H9 (cell line): ENCODE measurements at regions not wholly inside any gene's neighbourhood (a gene's known extent, or its start where the extent isn't known, plus 50 kb on each side); places are given as distances from the start of the nearest gene placed in this dataset.
A peak's percentile ranks its signal among the peaks of the same experiment; 100 is the strongest.

Source experiments
- DNase-seq: peaks from one replicate; pipeline ENCODE4 v3.0.0-alpha.2; 2017
- H2AFZ ChIP-seq: one replicate; pipeline ENCODE4 v1.6.1; 2013; ENCODE audit warnings: mild to moderate bottlenecking, low read length, control low read depth, moderate library complexity
- H2AK5ac ChIP-seq: 2 replicates; pipeline ENCODE4 v1.6.1; 2013; ENCODE audit warnings: low read length, control low read depth, mixed read lengths; ENCODE audit not compliant: insufficient read length
- H2BK120ac ChIP-seq: one replicate; pipeline ENCODE4 v1.6.1; 2013; ENCODE audit warnings: low read depth, mild to moderate bottlenecking, low read length, control low read depth, inconsistent platforms; ENCODE audit not compliant: poor library complexity, severe bottlenecking
- H2BK12ac ChIP-seq: 2 replicates; pipeline ENCODE4 v1.6.1; 2013; ENCODE audit warnings: low read length, control low read depth, mixed read lengths, low read depth; ENCODE audit not compliant: insufficient read length
- H2BK15ac ChIP-seq: 2 replicates; pipeline ENCODE4 v1.6.1; 2013; ENCODE audit warnings: low read depth, low read length, control low read depth
- H2BK20ac ChIP-seq: one replicate; pipeline ENCODE4 v1.6.1; 2013; ENCODE audit warnings: low read depth, mild to moderate bottlenecking, low read length, control low read depth, inconsistent platforms; ENCODE audit not compliant: poor library complexity, severe bottlenecking
- H2BK5ac ChIP-seq: 2 replicates; pipeline ENCODE4 v1.6.1; 2013; ENCODE audit warnings: low read length, control low read depth, mixed read lengths; ENCODE audit not compliant: insufficient read length
- H3K14ac ChIP-seq: 2 replicates; pipeline ENCODE4 v1.6.1; 2013; ENCODE audit warnings: low read length, control low read depth; ENCODE audit not compliant: insufficient read depth
- H3K18ac ChIP-seq: 2 replicates; pipeline ENCODE4 v1.6.1; 2013; ENCODE audit warnings: low read depth, mild to moderate bottlenecking, mixed read lengths, low read length, control low read depth; ENCODE audit not compliant: insufficient read length
- H3K23ac ChIP-seq: 2 replicates; pipeline ENCODE4 v1.6.1; 2013; ENCODE audit warnings: low read length, control low read depth, mixed read lengths, low read depth; ENCODE audit not compliant: insufficient read length
- H3K23me2 ChIP-seq: 2 replicates; pipeline ENCODE4 v1.6.1; 2013; ENCODE audit warnings: low read depth, mild to moderate bottlenecking, mixed read lengths, low read length, control low read depth; ENCODE audit not compliant: insufficient read length, poor library complexity, severe bottlenecking
- H3K27ac ChIP-seq: 2 replicates; pipeline ENCODE4 v1.5.1; 2013; ENCODE audit warnings: low read length, control low read depth, mixed read lengths, low read depth; ENCODE audit not compliant: insufficient read length
- H3K27me3 ChIP-seq: 2 replicates; pipeline ENCODE4 v1.6.1; 2013; ENCODE audit warnings: low read length, control low read depth, inconsistent platforms; ENCODE audit not compliant: insufficient read depth
- H3K4ac ChIP-seq: 2 replicates; pipeline ENCODE4 v1.6.1; 2013; ENCODE audit warnings: low read depth, mild to moderate bottlenecking, control low read depth, inconsistent platforms, low read length, moderate library complexity
- H3K4me1 ChIP-seq: 2 replicates; pipeline ENCODE4 v1.6.1; 2013; ENCODE audit warnings: low read length, control low read depth, inconsistent platforms; ENCODE audit not compliant: insufficient read depth
- H3K4me2 ChIP-seq: 2 replicates; pipeline ENCODE4 v1.6.1; 2013; ENCODE audit warnings: low read length, control low read depth, mixed read lengths; ENCODE audit not compliant: insufficient read length, insufficient read depth
- H3K56ac ChIP-seq: 2 replicates; pipeline ENCODE4 v1.6.1; 2013; ENCODE audit warnings: low read depth, mild to moderate bottlenecking, mixed read lengths, low read length, control low read depth; ENCODE audit not compliant: insufficient read length
- H3K79me1 ChIP-seq: 2 replicates; pipeline ENCODE4 v1.6.1; 2013; ENCODE audit warnings: low read depth, mild to moderate bottlenecking, moderate library complexity, low read length, control low read depth, inconsistent platforms; ENCODE audit not compliant: insufficient read depth, poor library complexity, severe bottlenecking
- H3K79me2 ChIP-seq: 2 replicates; pipeline ENCODE4 v1.6.1; 2013; ENCODE audit warnings: low read length, control low read depth, inconsistent platforms; ENCODE audit not compliant: insufficient read depth
- H3K9ac ChIP-seq: 2 replicates; pipeline ENCODE4 v1.6.1; 2013; ENCODE audit warnings: low read length, control low read depth, mixed read lengths; ENCODE audit not compliant: insufficient read length; ENCODE audit errors: extremely low read depth
- H3K9me3 ChIP-seq: one replicate; pipeline ENCODE4 v1.6.1; 2013; ENCODE audit warnings: low read depth, low read length, inconsistent platforms; ENCODE audit not compliant: control insufficient read depth
- H3T11ph ChIP-seq: one replicate; pipeline ENCODE4 v1.6.1; 2013; ENCODE audit warnings: mild to moderate bottlenecking, low read length, control low read depth, inconsistent platforms
- H4K20me1 ChIP-seq: one replicate; pipeline ENCODE4 v1.6.1; 2013; ENCODE audit not compliant: control insufficient read depth, insufficient read length, insufficient read depth
- H4K5ac ChIP-seq: 2 replicates; pipeline ENCODE4 v1.6.1; 2013; ENCODE audit warnings: low read depth, mild to moderate bottlenecking, mixed read lengths, low read length, control low read depth; ENCODE audit not compliant: insufficient read length
- H4K8ac ChIP-seq: replicated peaks from 2 replicates; pipeline ENCODE4 v1.6.1; 2013; ENCODE audit warnings: low read length, control low read depth, mixed read lengths, low read depth; ENCODE audit not compliant: insufficient read length
- H4K91ac ChIP-seq: 2 replicates; pipeline ENCODE4 v1.6.1; 2013; ENCODE audit warnings: low read depth, mild to moderate bottlenecking, moderate library complexity, mixed read lengths, low read length, control low read depth; ENCODE audit not compliant: insufficient read length
- H3K27ac Mint-ChIP-seq, 3 experiments: 2 replicates in 2 of 3; 3 replicates in 1 of 3; pipeline ENCODE4 v1.8.0; 2020 to 2021; ENCODE audit warnings: mixed read lengths in 3 of 3, mild to moderate bottlenecking in 1 of 3, moderate library complexity in 1 of 3
- H3K27me3 Mint-ChIP-seq: 2 replicates; pipeline ENCODE4 v1.8.0; 2021; ENCODE audit warnings: low read depth, mild to moderate bottlenecking, moderate library complexity, mixed read lengths
- H3K36me3 Mint-ChIP-seq, 3 experiments: 2 replicates in 2 of 3; 3 replicates in 1 of 3; pipeline ENCODE4 v1.8.0; 2020 to 2021; ENCODE audit warnings: low read depth in 3 of 3, mixed read lengths in 3 of 3; ENCODE audit not compliant: insufficient read depth in 1 of 3
- H3K4me1 Mint-ChIP-seq, 2 experiments: 2 replicates each; pipeline ENCODE4 v1.8.0; 2020; ENCODE audit warnings: mixed read lengths in 2 of 2
- H3K4me3 Mint-ChIP-seq, 2 experiments: 2 replicates in 1 of 2; 3 replicates in 1 of 2; pipeline ENCODE4 v1.8.0; 2020 to 2021; ENCODE audit warnings: mild to moderate bottlenecking in 2 of 2, mixed read lengths in 2 of 2, moderate library complexity in 1 of 2
- H3K9me3 Mint-ChIP-seq, 2 experiments: 2 replicates in 1 of 2; 3 replicates in 1 of 2; pipeline ENCODE4 v1.8.0; 2020; ENCODE audit warnings: mild to moderate bottlenecking in 2 of 2, mixed read lengths in 2 of 2, moderate library complexity in 1 of 2
- CTCF ChIP-seq: fragments of 200-600 bp; sonication (generic); conservative IDR thresholded peaks from 3 replicates; pipeline ENCODE4 v1.8.0; 2021; ENCODE audit warnings: antibody characterized with exemption, mild to moderate bottlenecking
- WGBS: extraction: QIAGEN DNeasy Blood & Tissue Kit; methylation state at CpG from one replicate; pipeline ENCODE4 v1.1.7; 2013; ENCODE audit warnings: missing lambda C conversion rate, low lambda C conversion rate, mixed read lengths; ENCODE audit not compliant: insufficient read length; ENCODE audit errors: extremely low coverage; 5-methylcytosine and 5-hydroxymethylcytosine counted together

GRCh38 chr2:239581352-239581901 is 180.6 kb upstream of the HDAC4 start:
- peak overlapping the region; percentile 28; the same call in 1 of the 2 replicates for H3K14ac ChIP-seq
- no peak overlapping the region for H3K27ac ChIP-seq
- H3K18ac ChIP-seq, result no peak overlapping the region
- no peak overlapping the region for H3K27ac Mint-ChIP-seq
- no peaks in the 10 kb centered on the region for H4K20me1 ChIP-seq
- no peak overlapping the region for H3K4me2 ChIP-seq
- no peak overlapping the region for H3K4ac ChIP-seq
- no peak overlapping the region for H2AK5ac ChIP-seq
- no peaks in the 10 kb centered on the region; a peak in 1 of 5 replicates for H3K9me3 Mint-ChIP-seq
- H3K9ac ChIP-seq, result no peak overlapping the region
- no peak overlapping the region for H3K23ac ChIP-seq
- no CpG with 5 or more reads among the region's 21 CpGs for WGBS
- no peak overlapping the region for H2AFZ ChIP-seq
- H3K79me2 ChIP-seq, result no peaks in the 10 kb centered on the region
- no peak overlapping the region for H2BK120ac ChIP-seq
- no peak overlapping the region for H3K4me3 Mint-ChIP-seq
- H3K27me3 ChIP-seq, result no peaks in the 10 kb centered on the region
- no peaks in the 10 kb centered on the region for H3K23me2 ChIP-seq
- no peak overlapping the region for H3T11ph ChIP-seq
- no peak overlapping the region for H2BK15ac ChIP-seq
- H3K27me3 Mint-ChIP-seq, result peaks cover 2% of the 10 kb centered on the region
- no peak overlapping the region for H2BK5ac ChIP-seq
- H2BK20ac ChIP-seq, result no peak overlapping the region
- no peaks in the 10 kb centered on the region for H3K79me1 ChIP-seq
- H3K36me3 Mint-ChIP-seq, result no peaks in the 10 kb centered on the region
- H3K4me1 Mint-ChIP-seq, result peaks cover 16 to 21% of the 10 kb centered on the region in 2 experiments
- no peak for TF ChIP-seq CTCF
- no peak overlapping the region for H4K91ac ChIP-seq
- no peak overlapping the region for H4K5ac ChIP-seq
- no peak overlapping the region for H4K8ac ChIP-seq
- no peak for DNase-seq
- H2BK12ac ChIP-seq, result no peak overlapping the region
- H3K56ac ChIP-seq, result no peak overlapping the region
- H3K9me3 ChIP-seq, result no peaks in the 10 kb centered on the region
- H3K4me1 ChIP-seq, result no peaks in the 10 kb centered on the region
